Activated CD8-positive, alpha-beta memory T cell treated with anti-CD3 and anti-CD28 coated beads, Interleukin-2, amount 50 U/mL, for 24 hours (primary cell): ENCODE measurements at regions not wholly inside any gene's neighbourhood (a gene's known extent, or its start where the extent isn't known, plus 50 kb on each side); places are given as distances from the start of the nearest gene placed in this dataset.
"Not testable (repeated sequence)": the region's sequence is repeated elsewhere in the genome, so short reads cannot be mapped to it uniquely, and the experiment has no call there.

Source experiments
- DNase-seq: peaks from one replicate; pipeline ENCODE4 v3.0.0-alpha.2; 2020; ENCODE audit errors: extremely low read depth

DNA sequence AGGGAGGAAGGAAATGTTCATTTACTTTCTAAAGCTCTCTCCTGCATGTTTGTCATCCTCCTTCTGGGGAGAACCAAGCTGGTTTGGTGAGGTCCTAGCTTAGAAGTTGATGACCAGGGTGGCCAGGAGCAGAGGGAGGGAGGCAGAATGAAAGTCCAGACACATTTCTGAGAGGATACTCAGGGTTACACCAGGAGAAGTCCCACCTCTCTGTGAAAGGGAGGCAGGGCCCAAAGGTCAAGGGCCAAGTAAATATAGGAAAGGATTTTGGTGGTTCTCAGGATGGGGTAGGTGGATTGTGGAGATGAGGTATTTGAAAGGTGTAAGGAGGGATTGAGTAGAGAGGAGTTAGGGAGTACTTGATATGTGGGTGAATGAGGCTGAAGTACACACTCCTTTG, 58.0 kb upstream of the FBXO11 start:
- DNase-seq = no peak

GRCh38 chr2:47964722-47965434, 58.6 kb upstream of the FBXO11 start:
- DNase-seq = no peak

DNA sequence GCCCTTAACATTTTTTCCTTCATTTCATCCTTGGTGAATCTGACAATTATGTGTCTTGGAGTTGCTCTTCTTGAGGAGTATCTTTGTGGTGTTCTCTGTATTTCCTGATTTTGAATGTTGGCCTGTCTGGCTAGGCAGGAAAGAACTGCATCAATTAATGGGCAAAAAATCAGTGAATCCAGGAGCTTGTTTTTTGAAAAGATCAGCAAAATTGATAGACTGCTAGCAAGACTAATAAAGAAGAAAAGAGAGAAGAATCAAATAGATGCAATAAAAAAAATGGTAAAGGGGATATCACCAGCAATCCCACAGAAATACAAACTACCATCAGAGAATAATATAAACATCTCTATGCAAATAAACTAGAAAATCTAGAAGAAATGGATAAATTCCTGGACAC, 70.4 kb upstream of the FBXO11 start:
- not testable (repeated sequence) for DNase-seq

DNA sequence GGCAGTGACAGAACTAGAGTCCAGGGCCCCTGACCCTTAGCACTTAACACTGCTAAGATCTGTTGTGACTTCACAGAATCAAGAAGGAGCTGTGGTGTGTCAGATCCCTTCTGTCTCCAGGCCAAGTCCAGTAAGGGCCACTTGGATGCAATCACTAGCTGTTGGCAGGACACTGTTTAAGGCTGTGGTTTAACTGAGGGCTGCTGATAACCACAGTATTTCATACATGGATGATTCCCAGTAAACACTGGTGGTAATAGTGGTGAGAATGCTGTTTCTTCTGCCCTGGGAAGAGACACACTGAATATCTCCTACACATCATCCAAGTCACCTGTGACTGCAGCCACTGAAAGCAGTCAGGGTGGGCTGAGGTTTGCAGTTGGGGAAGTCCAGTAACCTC, 77.7 kb upstream of the FBXO11 start:
- no peak for DNase-seq

DNA sequence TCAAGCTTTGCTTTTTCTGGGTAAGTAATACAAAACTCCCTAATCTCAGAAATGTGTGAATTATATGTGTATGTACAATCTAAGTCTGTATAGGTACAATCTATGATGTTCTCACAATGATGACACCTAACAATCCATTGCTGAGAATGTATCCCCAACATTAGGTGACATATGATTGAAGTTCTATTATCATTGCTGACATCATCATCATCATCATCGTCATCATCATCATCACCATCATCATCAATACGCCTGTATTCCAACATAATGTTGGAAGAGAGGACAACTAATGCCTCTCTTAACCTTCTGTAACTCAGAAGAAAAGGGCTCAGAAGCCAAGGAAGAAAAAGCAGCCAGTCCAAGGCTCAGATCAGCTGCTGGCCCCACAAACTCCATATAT, 84.2 kb upstream of the FBXO11 start:
- no peak for DNase-seq

GRCh38 chr2:47992671-47993070, 86.4 kb upstream of the FBXO11 start:
- no peak for DNase-seq

- no peak for DNase-seq
Measured at GRCh38 chr2:47996808-47997207, 90.5 kb upstream of the FBXO11 start.

- DNase-seq = no peak
Measured at GRCh38 chr2:47999512-47999911, 93.2 kb upstream of the FBXO11 start.

- DNase-seq = no peak
Measured at GRCh38 chr2:48001498-48001897, 95.2 kb upstream of the FBXO11 start.

GRCh38 chr2:48006094-48006493, 99.8 kb upstream of the FBXO11 start:
- DNase-seq = no peak

- DNase-seq = no peak
Measured at GRCh38 chr2:48007699-48008268, 101.5 kb upstream of the FBXO11 start.

- DNase-seq = no peak
Measured at GRCh38 chr2:48009256-48009655, 103.0 kb upstream of the FBXO11 start.

DNA sequence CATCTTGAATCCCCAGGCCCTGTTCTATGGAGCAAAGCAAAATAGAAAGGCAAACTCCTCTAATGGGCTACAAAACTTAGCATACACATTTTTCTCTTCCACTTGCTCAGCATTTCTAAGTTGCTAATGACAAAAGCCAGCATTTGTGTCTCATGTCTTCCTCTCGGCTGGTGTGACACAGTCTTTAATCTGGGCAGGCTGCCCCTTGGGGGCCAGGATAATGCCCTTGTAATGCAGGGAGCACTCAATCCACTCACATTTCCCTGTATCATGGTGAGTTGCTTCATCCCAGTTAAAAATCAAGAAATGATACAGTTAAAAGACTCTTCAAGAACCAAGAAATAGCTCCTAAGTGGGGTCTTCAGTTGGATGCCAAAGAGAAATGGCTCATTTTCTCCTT, 109.1 kb upstream of the FBXO11 start:
- no peak for DNase-seq

- no peak for DNase-seq
Measured at GRCh38 chr2:48016225-48017019, 110.1 kb upstream of the FBXO11 start.

DNA sequence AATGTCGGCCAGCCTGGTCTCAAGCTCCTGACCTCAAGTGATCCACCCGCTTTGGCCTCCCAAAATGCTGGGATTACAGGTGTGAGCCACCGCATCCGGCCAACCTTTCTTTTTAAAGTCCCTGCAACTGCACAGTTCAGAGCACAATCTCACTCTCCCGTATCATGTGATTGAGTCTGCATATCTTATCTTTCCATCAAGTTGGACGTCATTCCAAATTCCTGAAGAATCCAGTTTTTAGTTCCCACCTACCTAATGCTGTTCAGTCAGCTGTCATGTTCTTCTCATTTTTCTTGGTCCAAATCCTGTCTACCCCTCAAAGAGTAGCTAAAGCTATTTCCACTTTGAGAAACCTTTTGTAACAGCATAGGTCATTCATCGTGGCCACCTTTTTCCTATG, 110.8 kb upstream of the FBXO11 start:
- DNase-seq = no peak

DNA sequence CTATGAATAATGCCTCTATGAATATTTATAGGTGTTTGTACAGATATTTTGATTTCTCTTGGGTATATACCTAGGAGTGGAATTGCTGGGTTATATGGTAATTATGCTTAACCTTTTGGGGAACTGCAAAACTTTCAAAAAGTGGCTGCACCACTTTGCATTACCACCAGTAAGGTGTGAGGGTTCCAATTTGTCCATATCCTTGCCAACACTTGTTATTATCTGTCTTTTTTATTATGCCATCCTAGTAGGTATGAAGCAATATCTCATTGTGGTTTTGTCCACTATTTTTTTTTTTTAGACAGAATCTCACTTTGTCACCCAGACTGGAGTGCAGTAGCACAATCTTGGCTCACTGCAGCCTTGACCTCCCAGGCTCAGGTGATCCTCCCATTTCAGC, 112.2 kb upstream of the FBXO11 start:
- DNase-seq = no peak

- no peak for DNase-seq
Measured at GRCh38 chr2:48026865-48027264, 120.6 kb upstream of the FBXO11 start.

DNA sequence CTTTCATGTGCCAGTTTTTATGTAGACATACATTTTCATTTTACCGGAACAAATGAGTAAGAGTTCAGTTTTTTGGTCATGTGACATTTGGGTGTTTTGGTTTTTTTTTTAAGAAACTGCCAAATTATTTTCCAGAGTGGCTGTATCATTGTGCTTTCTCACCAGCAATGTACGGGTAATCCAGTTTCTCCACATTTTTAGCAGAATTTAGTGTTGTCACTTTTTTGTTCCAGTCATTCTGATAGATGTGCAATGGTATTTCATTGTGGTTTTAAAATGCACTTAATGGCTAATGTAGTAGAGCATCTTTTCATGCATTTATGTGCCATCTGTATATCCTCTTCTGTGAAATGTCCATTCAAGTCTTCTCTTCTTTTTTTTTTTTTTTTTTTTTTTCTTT, 126.5 kb upstream of the FBXO11 start:
- no peak for DNase-seq

GRCh38 chr2:48034295-48034694, 128.0 kb upstream of the FBXO11 start:
- DNase-seq = no peak

DNA sequence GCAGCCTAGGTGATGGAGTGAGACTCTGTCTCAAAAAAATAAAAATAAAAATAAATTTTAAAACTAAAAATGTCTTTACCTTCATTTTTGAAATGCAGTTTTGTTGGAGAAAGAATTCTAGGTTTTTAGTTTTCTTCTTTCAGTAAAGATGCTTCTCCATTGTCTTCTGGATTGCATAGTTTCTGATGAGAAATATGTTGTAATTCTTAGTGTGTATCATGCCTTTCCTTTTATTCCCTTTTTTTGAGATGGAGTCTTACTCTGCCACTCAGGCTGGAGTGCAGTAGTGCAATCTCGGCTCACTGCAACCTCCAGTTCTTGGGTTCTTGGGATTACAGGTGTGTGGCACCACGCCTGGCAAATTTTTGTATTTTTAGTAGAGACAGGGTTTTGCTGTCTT, 130.0 kb upstream of the FBXO11 start:
- DNase-seq = no peak

DNA sequence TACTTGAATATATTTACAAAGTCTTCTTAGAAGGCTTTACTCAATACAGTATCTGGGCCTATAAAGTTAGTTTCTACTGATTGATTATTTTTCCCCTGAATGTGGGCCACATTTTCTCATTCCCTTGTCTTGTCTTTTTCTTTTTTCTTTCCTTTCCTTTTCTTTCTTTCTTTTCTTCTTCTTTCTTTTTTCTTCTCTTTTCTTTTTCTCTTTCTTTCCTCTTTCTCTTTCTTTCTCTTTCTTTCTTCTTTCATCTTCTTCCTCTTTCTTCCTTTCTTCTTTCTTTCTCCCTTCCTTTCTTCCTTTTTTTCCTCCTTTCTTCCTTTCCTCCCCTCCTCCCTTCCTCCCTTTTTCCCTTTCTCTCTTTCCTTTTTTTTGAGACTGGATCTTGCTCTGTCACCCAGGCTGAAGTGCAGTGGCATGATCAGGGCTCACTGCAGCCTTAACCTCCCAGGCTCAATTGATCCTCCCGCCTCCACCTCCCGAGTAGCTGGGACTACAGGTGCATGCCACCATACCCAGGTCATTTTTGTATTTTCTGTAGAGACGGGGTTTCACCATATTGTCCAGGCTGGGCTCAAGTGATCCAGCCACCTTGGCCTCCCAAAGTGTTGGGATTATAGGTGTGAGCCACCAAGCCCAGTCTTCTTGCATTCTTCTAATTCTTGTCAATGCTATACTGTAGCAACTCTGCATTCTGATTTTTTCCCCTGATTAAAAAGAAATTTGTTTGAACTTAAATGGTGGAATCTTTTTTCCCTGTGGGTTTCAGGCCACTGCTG, 133.1 kb upstream of the FBXO11 start:
- DNase-seq = no peak

DNA sequence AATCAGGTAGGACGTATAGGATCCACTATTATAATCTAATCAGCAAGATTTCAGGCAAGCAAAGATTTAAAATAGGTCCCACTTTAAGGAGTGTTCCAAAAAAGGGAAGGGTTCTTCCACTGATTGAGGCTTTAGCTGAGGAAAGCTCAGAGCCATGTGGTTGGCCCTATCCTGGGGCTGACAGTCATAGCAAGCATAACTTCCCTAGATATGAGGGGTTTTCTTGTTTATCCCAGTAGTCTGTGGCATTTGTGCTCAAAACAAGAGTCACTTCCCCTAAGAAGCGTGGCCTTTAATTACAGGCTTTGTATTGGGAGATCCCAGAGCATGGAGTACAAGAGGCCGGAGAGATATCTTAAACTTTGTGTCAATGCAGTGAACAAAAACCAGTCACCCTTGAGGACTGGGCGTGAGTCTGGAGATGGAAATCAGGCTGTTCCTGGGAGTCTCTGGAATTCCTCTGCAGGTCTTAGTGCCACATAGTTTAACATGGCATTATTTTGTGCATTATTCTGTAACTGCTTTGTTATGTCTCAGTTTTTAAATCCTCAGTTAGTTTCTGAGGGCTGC, 136.9 kb upstream of the FBXO11 start:
- DNase-seq = no peak
